ENCODE measurements at regions not wholly inside any gene's neighbourhood (a gene's known extent, or its start where the extent isn't known, plus 50 kb on each side); places are given as distances from the start of the nearest gene placed in this dataset.

DNA sequence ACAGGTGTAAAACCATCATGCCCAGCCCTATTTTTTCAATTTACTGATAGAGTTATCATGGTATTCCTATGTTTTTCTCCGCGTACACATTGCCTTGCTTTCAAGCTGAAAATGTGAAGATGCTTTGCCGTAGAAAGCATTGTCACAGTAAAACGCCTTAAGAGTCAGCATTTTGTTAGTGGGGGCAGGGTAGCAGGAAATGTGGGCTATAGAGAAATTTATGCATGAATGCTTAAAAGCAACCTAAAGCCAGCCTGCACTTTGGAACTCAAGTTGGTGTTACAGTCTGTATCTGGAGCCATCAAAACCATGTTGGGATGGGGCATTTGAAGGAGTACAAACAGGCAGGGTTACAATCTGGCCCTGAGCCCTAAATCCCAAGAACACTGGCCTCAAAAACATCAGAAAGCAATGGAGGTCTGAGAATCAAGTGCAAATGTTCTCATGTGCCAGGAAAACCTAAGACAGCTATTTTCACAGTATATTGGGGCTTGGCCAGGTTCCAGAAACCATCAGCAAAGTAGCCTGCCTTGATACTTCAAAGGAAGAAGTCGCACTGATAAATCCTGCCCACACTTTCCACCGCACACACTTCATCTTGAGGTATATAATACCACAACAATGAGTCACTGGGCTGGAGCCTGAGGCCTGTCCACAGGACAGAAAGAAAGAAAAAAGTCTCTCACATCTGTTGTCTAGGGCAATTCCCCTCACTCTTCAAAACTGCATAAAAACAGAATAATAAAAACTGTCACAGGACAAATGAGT lies 313.8 kb downstream of the ENC1 start:
- TF ChIP-seq, protein P1, sequence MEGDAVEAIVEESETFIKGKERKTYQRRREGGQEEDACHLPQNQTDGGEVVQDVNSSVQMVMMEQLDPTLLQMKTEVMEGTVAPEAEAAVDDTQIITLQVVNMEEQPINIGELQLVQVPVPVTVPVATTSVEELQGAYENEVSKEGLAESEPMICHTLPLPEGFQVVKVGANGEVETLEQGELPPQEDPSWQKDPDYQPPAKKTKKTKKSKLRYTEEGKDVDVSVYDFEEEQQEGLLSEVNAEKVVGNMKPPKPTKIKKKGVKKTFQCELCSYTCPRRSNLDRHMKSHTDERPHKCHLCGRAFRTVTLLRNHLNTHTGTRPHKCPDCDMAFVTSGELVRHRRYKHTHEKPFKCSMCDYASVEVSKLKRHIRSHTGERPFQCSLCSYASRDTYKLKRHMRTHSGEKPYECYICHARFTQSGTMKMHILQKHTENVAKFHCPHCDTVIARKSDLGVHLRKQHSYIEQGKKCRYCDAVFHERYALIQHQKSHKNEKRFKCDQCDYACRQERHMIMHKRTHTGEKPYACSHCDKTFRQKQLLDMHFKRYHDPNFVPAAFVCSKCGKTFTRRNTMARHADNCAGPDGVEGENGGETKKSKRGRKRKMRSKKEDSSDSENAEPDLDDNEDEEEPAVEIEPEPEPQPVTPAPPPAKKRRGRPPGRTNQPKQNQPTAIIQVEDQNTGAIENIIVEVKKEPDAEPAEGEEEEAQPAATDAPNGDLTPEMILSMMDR (IDR thresholded peaks at IDR 0.05; ENCODE audit: borderline replicate concordance, extremely low read depth, low read length, poor library complexity, severe bottlenecking): no peak
- TF ChIP-seq EZH2 (IDR thresholded peaks at IDR 0.05; ENCODE audit: borderline replicate concordance, low read depth, low read length, severe bottlenecking): no peak
